HG03469 (cell line): ENCODE measurements at regions not wholly inside any gene's neighbourhood (a gene's known extent, or its start where the extent isn't known, plus 50 kb on each side); places are given as distances from the start of the nearest gene placed in this dataset.
"Not testable (repeated sequence)": the region's sequence is repeated elsewhere in the genome, so short reads cannot be mapped to it uniquely, and the experiment has no call there.

Source experiments
- ATAC-seq: cut with Tn5 transposase; IDR thresholded peaks from one replicate; pipeline ENCODE4 v1.9.1; 2021; ENCODE audit warnings: mild to moderate bottlenecking, moderate library complexity, moderate number of reproducible peaks; ENCODE audit not compliant: unreplicated experiment

DNA sequence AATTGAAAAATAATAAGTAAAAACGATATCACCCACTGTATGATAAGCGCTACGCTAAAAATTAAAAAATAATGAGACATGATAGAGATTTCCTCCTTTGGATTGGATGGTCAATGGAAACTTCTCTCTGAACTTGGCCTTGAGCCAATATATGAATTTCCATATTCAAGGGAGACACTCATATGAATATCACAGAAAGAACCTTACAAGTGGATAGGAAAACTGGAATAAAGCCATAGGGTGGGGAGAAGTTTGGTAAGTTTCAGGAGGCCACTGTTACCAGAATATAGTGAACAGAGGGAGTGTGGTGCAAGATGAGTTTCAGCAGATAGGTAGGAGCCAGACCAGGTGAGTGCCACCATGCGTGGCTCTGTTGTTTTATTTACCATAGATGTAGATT, 147.2 kb downstream of the SEM1 start:
- ATAC-seq = no peak

DNA sequence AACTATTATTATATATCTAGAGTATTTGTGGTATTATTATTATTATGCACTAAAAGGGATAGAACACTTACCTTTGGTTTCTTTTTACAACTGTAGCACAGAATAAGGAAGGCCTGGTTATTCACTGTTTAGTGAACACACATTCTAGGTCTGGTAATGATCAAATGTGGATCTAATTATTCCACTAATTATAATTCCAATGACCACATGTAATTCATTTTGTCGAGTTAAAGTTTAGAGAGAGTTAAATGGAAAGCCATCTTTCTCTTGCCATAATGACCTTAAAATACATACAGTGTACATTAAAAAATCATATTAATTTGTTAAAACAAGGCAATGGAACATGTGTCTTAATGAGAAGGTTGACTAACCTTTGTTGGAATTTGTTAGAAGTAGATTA, 147.8 kb downstream of the SEM1 start:
- ATAC-seq = no peak

DNA sequence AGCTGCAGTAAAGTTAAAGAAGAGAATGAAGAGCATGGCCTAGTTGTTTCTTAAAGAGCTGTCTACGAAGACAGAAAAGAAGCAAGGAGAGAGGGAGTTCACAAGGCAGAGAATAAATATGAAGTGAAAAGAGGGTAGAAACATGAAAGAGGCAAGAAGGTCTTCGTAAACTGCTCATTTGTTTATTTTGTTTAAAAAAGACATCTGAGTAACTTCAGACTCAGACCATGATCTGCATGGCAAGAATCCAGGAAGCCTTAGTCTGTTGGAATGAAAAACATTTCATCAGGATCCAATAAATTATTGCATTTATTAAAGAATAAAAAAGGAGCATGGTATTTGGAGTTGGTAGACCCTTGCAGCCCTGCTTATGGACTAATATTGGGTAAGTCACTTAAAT, 151.1 kb downstream of the SEM1 start:
- no peak for ATAC-seq

DNA sequence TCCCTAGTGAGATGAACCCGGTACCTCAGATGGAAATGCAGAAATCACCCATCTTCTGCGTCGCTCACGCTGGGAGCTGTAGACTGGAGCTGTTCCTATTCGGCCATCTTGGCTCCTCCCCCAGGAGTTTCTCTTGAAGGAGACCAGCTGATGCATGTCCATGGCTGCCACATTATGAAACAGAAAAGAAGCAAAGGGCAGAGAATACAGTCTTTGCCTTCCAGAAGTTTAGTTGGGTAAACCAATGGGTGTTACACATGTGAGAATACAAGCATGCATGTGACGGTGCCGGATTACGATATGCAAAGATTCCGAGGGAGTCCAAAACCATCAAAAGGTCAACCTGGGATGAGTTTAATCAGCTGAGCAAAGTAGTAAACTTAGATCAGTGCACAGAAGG, 151.6 kb downstream of the SEM1 start:
- ATAC-seq = no peak

DNA sequence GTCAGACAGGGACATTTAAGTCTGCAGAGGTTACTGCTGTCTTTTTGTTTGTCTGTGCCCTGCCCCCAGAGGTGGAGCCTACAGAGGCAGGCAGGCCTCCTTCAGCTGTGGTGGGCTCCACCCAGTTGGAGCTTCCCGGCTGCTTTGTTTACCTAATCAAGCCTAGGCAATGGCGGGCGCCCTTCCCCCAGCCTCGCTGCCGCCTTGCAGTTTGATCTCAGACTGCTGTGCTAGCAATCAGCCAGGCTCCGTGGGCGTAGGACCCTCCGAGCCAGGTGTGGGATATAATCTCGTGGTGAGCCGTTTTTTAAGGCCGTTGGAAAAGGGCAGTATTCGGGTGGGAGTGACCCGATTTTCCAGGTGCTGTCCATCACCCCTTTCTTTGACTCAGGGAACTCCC, 152.0 kb downstream of the SEM1 start:
- not testable (repeated sequence) for ATAC-seq

DNA sequence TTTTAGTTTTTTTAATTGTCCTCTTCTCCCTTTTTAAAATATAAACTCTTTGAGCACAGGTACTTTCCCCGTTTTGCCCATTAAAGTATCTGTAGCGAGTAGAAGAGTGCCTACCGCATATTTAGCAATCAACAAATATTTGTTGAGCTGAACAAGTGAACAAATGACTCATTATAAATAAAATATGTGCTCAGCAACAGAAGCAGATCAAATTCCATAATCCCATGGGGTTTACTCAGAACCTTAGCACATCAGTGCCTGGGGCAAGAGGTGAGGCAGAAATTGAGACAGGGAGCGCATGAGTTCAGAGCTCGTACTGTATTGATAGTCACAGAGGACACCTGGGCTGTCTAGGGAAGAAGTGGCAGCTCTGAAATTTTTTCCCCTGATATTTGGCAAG, 161.0 kb downstream of the SEM1 start:
- ATAC-seq = no peak

DNA sequence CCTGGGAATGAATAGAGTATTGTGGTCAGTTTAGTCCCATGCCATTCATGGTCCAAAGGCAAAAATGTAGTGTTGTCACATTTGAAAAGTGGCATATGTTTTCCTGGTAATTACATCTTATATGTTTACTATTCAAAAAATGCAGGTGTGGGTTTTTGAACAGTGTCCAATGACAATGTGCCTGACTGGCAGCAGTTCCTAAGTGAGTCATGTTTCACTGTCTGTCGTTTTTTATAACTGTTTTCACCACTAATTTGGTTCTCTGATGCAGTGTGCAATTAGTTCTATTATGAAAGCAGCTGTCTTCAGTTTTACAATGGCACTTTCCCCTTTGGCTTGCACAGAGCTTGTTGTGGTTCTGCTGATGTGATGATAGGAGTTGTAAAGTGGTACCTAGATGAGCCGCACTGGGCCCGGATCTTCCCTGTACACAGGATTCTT, 162.3 kb downstream of the SEM1 start:
- no peak for ATAC-seq

DNA sequence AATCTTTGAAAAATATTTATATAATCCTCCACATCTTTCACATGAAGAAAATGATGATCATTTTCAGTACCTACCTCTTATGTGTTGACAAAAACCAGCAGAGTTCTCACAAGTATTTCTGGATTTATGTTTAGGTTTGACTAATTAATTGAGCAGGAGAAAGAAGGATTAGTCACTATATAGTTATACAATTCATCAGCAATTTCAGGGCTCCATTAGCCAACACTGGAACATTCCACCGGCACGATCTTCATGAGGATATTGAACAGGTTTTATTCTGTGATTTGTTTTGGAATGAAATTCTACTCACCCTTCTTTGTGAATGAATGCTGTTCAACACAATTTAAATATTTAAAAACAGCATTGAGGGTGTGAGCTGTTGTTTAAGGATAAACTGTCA, 163.2 kb downstream of the SEM1 start:
- no peak for ATAC-seq

DNA sequence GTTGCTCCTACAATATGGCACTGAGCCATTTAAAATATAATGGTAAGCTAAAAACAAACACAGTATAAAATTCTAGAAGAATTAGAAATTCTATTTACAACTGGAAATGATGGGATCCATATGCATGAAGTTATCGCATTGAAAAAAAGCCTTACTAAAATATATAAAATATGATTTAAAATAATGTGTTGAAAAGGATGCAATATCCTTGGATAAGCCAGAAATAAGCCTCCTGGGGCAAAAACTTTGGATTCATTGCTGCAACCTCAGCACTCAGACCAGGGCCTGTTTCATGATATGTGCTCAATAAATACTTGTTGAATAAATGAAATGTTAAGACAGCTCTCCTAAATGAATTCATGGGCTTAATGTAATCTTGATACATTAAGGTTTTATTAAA, 170.2 kb downstream of the SEM1 start:
- no peak for ATAC-seq

DNA sequence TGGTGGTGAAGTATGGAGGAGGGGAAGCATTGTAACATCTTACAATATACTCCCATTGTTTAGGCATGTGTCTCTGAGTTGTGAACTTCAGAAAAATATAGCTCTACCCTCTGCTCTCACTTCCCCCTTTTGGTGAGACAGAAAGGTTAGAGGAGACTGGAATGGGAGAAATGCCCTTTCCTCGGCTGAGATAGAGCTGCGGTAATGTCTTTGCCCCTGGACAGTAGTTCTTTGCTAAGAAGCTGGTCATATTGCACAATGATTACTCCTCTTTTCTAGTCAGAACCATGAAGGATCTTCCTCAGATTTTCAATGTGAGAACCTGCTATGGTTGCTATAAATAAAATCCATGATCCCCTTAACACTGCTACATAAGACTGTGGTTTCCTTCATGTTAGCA, 171.0 kb downstream of the SEM1 start:
- no peak for ATAC-seq

DNA sequence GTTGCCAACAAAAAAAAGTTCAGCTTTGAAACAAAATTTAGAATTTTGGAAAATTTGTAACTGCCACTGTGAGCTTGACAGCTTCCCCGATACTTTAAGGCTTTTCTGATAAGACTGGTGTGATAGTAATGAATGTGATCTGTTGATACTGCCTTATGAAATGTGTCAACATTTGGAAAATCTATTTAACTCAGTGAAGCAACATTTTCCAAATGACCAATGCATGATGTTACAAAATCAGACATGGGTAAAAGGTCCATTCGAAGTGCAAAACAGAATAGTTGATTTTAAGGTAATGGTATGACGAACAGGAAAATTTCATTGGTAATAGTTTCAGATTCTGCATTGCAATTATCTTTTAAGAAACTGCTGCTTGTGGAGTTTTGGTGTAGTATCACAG, 175.4 kb downstream of the SEM1 start:
- no peak for ATAC-seq

DNA sequence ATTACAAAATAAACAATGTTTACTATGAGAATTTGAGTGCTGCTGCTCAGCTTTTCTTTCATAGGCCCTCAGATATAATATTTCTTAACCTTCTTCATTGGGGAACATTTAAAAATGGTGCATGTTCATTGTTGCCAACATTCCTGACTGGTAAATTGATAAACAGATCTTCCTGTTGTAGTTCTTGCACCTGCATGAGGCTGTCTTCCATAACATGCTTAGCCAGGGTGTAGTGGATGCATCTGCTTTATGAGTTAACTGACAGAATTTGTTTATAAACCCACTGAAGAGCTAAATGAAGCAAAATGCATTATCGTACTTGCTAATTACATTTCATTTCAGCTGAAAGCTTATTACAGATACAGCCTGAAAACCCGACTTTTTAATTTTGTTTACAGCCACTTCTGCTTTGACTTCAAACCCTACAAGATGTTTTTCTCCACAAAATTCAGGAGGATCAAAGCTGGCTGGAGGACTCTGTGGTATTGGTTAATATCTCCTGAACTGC, 177.2 kb downstream of the SEM1 start:
- no peak for ATAC-seq

DNA sequence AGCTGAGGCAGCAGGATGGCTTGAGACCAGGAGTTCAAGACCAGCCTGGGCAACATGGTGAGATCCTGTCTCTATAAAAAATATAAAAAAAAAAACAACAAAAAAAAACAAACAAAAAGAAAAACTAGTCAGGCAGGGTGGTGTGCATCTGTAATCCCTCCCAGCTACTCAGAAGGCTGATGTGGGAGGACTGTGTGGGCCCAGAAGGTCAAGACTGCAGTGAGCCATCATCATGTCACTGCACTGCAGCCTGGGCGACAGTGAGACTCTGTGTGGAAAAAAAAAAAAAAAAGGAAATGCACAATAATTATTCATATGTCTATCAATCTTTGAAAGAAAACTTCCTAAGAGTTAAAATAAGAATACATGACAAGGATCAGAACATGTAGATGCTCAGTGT, 178.3 kb downstream of the SEM1 start:
- no peak for ATAC-seq

DNA sequence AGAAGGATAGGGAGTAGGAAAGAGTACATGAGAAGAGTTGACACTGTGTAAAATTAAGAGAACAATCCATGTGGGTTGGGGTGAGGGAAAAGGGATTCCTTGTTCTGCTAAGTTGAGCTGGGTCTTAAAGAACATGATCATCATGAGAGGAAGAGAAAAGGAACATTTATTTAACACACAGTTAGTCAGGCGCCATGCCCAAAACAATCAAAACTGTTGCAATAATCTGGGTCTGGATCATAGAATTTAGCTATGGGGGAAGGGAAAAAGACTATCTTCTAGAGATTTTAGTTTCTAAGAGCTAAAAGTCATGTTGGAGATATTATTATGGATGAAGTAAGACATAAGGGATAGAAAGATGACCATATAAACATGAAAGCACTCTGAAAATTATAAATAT, 178.9 kb downstream of the SEM1 start:
- no peak for ATAC-seq

DNA sequence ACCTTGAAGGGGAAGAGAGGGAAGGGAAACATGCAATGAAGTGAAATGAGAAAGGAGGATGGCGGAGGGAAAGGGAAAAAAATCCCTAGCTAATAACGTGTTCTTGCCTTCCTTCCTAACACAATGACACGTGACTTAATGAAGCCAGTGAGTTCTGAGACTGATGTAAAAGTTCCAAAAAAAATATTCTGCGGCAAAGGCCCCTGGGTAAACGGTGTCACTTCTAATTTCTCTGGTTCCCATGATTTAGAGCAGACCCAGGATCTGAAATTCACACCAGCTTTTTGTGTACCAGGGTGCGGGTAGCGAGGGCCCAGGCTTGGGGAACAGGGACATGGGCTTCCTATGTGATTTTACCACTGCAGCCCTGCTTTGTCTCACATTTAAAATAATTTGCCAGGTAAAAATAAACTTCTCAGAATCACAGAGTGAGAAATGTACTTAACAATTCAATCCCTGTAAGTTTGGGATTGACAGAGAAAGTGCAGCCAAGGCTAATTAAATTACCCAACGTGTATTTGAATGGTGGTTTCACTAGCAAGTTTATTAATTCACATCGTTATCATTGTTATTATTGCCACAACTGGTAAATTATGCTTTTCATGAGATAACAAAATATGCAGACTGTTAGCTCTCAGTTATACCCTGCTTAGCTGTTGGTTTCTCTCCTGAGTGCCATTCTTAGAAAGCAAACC, 182.4 kb downstream of the SEM1 start:
- no peak for ATAC-seq

DNA sequence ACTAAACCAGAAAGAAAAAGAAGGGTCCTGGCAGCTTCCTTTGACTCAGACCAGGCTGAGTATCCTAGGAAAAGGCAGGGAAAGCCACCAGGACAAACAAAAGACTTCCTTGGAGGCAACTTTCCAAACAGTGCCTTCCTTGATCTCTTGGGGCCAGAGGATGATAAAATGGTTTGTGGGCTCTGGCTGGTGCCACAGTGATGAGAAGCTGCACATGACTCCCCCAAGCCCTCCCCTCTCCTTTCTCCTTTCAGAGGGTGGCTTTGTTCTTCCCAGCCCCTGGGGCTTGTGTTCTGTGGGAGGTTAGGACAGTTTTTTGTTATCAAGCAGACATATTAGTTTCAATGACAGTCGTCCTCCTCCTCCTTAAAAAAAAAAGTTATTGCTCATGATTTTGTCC, 183.2 kb downstream of the SEM1 start:
- ATAC-seq = no peak

DNA sequence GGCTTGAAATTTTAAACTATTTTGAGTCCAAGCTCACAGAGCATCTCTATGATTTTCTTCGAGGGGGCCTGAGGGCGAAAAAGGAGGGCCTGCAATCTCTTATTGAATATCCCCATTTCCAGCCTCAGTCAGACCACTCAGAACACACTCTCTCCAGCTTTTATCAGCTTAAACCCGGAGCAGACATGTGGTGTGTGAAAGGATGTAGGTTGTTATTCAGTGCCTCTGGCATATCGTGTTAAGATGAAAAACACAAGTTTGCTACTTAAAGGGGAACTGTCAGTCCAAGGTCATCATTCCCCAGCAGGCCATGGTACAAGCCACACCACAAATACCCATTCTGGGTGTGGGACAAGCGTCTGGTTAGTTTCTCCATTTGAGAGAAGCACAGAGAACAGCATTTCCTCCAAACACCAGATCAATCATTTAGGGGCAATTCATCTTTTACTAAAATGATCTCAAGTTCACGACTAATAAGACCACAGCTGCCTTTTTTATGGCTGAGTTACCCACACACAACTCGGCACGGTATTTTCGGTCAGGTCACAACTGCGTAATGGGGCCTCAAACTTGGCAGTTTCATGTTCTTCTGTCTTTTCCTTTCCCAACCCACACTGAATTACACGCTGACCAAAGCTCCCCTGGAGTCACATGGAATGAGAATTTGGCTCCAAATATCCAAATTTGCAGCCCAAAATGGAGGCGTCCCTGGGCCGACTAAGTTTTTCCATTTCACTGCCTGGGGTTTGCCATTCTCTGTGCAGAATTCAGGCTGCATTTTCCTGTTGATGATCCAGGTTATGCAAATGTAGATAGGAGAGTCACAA, 188.4 kb downstream of the SEM1 start:
- ATAC-seq = no peak

DNA sequence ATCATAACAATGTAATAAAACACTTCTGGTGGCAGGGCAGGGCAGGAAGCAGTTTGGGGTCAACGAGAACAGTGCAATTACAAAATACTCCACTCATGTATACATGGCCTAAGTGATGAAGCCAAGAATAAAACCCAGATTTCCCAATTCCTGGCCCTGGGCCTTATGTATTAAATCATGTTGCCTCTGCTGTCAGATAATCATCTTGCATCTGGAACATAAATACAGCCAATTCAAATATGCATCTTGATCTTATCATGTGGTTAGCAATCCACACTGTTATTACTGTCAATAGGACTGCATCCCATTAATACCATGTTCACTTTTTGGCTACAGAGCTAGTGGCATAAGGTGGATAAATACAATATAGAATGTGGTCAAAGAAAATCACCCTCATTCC, 186.5 kb upstream of the SLC25A13 start:
- ATAC-seq = no peak

DNA sequence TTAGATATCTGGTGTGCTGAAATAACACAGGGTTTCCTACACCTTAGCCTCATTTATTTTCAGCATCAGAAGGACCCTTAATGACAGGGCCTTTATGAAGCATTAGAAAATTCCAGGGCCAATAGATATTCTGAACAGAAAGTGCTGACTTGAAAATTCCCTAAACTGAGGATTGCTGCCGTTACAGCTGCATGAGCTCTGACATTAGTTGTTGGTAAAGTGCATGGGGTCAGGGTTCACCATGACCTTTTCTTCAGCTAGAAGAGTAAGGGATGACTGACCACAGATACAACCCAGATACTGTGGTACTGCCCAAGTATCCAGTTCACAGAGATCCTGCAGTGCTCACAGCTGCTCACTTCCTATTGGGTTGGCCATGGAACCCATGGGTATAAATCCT, 181.7 kb upstream of the SLC25A13 start:
- no peak for ATAC-seq

DNA sequence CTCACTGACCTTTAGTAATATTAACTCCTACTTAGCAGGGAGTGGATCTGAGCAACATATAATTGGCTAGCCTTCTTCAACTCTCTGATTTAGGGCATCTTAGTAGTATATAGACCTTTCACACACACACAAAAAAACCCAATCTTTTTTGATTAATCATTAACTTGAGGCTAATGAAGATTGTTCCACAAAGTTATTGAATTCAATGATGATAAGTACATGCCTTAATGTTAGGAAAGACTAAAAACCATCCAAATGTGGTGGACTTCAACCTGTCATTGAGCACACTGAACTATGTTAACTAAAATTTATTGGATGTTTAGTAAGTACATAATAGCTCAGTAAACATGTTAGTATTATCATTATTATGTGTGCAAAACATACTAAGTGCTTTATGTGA, 179.4 kb upstream of the SLC25A13 start:
- ATAC-seq = no peak

DNA sequence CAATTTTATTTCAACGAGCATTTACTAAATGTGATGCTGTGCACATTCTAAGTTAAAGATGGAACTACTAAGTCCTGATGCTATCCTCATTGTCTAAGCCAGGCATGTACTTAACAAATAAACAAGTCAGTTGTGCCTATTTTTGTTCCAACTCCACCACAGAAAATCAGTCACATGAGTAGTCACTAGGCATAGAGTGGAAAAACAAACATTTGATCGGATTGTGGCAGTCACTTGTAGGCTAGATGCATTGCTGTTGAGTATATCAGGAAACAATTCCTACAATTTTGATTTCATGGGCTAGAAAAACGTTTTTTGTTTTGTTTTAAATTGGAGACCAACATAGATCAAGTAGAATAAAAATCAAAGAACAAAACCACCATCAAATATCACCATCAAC, 177.6 kb upstream of the SLC25A13 start:
- ATAC-seq = no peak

DNA sequence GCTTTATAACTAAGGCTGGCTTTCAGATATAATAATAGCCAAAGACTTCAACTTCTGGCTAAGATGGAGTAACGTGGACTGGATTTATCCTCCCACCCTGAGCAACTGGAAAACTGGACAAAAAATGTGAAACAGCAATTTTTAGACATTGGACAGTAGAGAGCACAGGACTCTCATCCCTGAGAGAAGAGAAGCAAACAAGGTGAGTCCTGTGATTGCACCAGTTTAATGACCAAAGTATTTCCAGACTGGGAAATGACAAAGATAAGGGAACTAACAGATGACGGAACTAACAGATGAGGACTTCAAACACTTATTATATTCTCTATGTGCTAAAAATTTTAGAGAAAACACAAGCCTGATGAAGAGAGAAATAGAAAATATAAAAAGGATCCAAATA, 175.7 kb upstream of the SLC25A13 start:
- ATAC-seq = no peak
